ENCODE measurements at regions not wholly inside any gene's neighbourhood (a gene's known extent, or its start where the extent isn't known, plus 50 kb on each side); places are given as distances from the start of the nearest gene placed in this dataset.

- TF ChIP-seq YY1 (IDR thresholded peaks at IDR 0.05; ENCODE audit: insufficient read depth, insufficient read length), result no peak
- TF ChIP-seq ZNF274 (IDR thresholded peaks at IDR 0.05; ENCODE audit: low read depth, low read length), result no peak
Observed at GRCh38 chr11:87572881-87573280, 535.1 kb downstream of the TMEM135 start.
